ENCODE measurements at regions not wholly inside any gene's neighbourhood (a gene's known extent, or its start where the extent isn't known, plus 50 kb on each side); places are given as distances from the start of the nearest gene placed in this dataset.
A peak's percentile ranks its signal among the peaks of the same experiment; 100 is the strongest.

DNA sequence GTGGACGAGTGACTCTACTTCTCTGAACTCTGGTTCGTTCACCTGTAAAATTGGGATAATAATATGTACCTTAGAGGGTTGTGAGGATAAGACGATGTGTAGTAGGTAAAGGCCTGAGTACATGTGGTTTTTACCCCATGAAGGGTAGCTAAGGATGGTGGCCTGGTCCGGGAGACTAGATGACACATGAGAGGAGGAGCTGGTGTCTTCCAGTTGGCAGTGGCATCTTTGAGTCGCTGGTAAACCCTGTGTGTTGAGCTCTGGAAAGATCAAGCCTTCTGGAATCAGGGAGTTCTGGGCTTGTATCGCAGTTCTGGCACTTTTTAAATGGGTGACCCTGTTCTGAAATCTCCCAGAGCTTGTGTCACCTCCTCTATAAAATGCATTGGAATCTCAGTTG, 166.4 kb upstream of the ZNF618 start:
- TF ChIP-seq, protein P1, sequence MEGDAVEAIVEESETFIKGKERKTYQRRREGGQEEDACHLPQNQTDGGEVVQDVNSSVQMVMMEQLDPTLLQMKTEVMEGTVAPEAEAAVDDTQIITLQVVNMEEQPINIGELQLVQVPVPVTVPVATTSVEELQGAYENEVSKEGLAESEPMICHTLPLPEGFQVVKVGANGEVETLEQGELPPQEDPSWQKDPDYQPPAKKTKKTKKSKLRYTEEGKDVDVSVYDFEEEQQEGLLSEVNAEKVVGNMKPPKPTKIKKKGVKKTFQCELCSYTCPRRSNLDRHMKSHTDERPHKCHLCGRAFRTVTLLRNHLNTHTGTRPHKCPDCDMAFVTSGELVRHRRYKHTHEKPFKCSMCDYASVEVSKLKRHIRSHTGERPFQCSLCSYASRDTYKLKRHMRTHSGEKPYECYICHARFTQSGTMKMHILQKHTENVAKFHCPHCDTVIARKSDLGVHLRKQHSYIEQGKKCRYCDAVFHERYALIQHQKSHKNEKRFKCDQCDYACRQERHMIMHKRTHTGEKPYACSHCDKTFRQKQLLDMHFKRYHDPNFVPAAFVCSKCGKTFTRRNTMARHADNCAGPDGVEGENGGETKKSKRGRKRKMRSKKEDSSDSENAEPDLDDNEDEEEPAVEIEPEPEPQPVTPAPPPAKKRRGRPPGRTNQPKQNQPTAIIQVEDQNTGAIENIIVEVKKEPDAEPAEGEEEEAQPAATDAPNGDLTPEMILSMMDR (conservative IDR thresholded peaks at IDR 0.05; ENCODE audit: low read depth, low read length), result no peak
- DNase-seq (ENCODE audit: low read depth), result no peak
- H3K4me3 ChIP-seq (ENCODE audit: low read depth, low read length), result no peak overlapping the region

DNA sequence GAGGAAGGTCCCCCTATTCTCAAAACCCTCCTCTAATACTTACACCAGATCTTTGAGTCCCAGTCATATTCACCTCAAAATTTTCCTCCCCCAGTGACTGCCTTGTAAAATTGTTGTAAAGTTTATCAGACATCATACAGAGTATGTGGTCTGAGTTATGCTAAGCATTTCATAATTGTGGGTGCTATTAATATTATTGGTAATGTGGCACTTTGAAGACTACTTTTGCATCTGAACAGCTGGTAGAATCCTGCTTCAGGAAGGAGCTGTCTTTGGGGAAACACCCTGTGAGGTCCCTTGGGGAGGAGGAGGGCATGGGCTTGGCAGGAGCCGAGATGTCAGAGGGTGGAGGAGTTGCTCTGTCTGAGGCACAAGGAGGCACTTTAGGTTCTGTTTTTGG, 164.9 kb upstream of the ZNF618 start:
- no peak overlapping the region for H3K4me3 ChIP-seq (ENCODE audit: low read depth, low read length)
- DNase-seq (ENCODE audit: low read depth), result no peak

GRCh38 chr9:113712053-113712452, 164.1 kb upstream of the ZNF618 start:
- H3K4me3 ChIP-seq (ENCODE audit: low read depth, low read length), result no peak overlapping the region
- DNase-seq (ENCODE audit: low read depth), result no peak
- TF ChIP-seq, protein P1 (conservative IDR thresholded peaks at IDR 0.05; ENCODE audit: low read depth, low read length), result no peak

More for the DNA sequence above, 164.9 kb upstream of the ZNF618 start:
- TF ChIP-seq, protein P1 (conservative IDR thresholded peaks at IDR 0.05; ENCODE audit: low read depth, low read length), result no peak

DNA sequence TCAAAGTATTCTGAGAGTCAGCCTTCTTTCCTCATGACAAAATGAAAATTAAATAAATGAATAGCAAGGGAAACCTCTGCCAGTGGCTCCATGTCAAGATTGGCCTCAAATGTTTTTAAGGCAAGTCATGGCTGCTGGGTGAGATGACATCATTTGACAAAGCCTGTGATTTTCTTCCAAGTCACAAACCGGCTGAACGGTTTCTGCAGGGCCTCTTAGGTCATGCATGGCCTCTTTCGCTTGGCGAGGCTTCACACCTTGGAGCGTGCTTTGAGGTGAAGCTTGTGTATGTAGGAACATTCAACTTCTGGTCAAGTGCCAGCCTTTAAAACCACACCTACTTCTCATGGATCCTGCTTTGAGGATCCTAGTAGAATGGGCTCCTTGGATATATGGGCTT, 161.0 kb upstream of the ZNF618 start:
- TF ChIP-seq, protein P1 (conservative IDR thresholded peaks at IDR 0.05; ENCODE audit: low read depth, low read length), result no peak
- DNase-seq (ENCODE audit: low read depth), result peak; percentile 45
- no peak overlapping the region for H3K4me3 ChIP-seq (ENCODE audit: low read depth, low read length)

- DNase-seq (ENCODE audit: low read depth), result no peak
- no peak overlapping the region for H3K4me3 ChIP-seq (ENCODE audit: low read depth, low read length)
- TF ChIP-seq, protein P1 (conservative IDR thresholded peaks at IDR 0.05; ENCODE audit: low read depth, low read length), result no peak
Measured at GRCh38 chr9:113719919-113720318, 156.2 kb upstream of the ZNF618 start.

- TF ChIP-seq, protein P1 (conservative IDR thresholded peaks at IDR 0.05; ENCODE audit: low read depth, low read length), result no peak
- DNase-seq (ENCODE audit: low read depth), result no peak
- no peak overlapping the region for H3K4me3 ChIP-seq (ENCODE audit: low read depth, low read length)
Measured at GRCh38 chr9:113720495-113720894, 155.6 kb upstream of the ZNF618 start.

DNA sequence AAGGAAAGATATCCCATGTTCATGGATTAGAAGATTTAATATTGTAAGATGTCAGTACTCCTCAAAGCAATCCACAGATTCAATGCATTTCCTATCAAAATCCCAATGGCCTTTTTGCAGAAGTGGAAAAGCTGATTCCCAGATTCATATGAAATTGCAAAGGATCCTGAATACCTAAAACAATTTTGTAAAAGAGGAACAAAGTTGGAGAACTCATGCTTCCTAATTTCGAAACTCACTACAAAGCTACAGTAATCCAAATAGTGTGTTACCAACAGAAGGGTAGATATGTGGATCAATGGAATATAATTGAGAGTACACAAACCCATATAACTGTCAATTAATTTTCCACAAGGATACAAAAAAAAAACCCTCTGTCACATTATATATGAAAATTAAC, 154.3 kb upstream of the ZNF618 start:
- TF ChIP-seq, protein P1 (conservative IDR thresholded peaks at IDR 0.05; ENCODE audit: low read depth, low read length), result no peak
- no peak overlapping the region for H3K4me3 ChIP-seq (ENCODE audit: low read depth, low read length)
- no peak for DNase-seq (ENCODE audit: low read depth)

Data from epithelial cell of proximal tubule (primary cell).